ENCODE measurements at regions not wholly inside any gene's neighbourhood (a gene's known extent, or its start where the extent isn't known, plus 50 kb on each side); places are given as distances from the start of the nearest gene placed in this dataset.
"Not testable (repeated sequence)": the region's sequence is repeated elsewhere in the genome, so short reads cannot be mapped to it uniquely, and the experiment has no call there.

DNA sequence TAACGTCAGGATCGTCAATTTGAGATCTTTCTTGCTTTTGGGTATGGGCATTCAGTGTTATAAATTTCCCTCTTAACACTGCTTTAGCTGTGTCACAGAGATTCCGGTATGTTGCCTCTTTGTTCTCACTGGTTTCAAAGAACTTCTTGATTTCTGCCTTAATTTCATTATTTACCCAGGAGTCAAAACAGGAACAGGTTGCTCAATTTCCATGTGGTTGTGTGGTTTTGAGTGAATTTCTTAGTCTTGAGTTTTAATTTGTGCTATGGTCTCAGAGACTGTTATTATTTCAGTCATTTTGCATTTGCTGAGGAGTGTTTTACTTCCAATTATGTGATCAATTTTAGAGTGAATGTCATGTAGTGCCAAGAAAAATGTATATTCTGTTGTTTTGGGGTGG is 153.1 kb downstream of the PCDH17 start:
- no peak for DNase-seq

DNA sequence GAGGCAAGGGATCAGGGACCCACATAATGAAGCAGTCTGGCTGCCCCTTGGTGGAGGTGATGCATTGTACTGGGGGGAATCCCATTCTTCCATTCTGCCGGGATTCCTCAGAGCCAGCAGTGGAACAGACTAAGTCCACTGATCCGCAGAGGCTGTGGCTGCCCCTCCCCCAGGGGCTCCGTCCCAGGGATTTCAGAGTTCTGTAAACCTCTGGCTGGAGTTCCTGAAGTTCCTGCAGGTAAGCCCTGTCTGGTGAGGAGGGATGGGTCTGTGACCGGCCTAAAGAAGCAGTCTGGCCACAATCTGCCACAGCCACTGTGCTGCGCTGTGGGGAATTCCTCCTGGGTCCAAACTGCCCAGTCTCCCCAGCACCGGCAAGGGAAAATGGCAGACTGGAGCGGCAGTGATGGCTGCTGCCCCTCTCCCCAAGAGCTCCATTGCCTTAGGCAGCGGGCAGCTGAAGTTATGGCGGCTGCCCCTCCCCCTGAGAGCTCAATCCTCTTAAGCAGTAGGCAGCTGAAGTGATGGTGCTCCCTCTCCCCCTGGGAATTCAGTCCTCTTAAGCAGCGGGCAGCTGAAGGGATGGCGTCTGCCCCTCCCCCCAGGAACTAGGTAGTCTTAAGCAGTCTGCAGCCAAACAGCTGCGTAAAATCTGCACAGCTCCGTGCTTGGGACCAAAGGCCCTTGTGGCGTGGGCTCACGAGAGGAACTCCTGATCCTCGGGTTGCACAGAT is 155.7 kb downstream of the PCDH17 start:
- no peak for DNase-seq

DNA sequence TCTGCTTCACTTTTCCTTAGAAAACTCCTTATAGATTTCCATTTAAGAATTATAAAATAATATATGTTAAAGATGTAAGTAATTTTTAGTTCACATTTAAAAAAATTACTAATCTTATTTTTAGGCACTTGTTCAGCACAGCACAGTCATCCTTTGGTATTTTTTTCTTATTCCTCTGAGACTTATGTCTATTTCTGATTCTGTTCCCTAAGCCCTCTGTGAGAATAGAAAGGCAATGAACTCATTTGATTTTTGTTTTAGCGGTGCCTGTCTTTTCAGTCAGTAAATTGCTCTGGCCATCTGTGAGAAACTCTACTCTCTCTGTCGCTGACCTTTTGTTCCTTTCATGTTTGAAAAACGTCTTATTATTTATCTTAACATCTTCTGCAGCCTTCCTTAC is 168.1 kb downstream of the PCDH17 start:
- no peak for DNase-seq

DNA sequence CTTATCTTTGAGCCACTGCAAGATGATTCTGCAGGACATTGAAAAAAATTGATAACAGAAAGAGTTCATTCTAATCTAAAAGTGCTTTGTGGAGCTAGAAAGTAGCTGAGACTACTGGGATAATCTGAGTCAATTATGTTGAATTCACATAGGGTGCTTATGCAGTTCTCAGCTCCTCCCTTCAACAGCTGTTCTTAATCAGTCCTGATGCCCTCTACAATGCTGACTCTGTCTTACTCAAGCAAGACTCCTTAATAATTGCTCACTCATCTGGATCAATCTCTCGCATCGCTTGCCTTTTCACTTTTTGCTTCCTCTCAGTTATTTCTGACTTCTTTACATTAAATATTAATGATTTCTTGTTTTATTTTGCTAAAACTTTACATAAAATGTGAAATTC is 182.1 kb downstream of the PCDH17 start:
- no peak for DNase-seq

DNA sequence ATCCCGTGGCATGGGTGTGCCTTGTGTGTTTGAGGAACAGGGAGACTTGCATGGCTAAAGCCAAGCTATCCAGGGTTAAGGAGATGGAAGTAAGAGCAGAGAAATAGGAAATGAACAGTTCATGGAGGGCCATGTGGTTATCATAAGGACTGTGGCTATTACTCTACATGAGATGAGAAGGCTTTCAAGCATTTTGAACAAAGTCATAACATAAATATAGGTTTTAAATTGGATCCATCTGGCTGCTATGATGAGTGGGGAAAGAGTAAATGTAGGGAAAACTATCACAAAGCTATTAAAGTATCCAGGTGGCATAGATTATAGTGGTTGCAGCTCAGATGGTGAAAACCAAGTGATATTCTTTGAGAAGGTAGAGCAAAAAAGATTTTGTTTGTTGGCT is 184.1 kb downstream of the PCDH17 start:
- DNase-seq: no peak

DNA sequence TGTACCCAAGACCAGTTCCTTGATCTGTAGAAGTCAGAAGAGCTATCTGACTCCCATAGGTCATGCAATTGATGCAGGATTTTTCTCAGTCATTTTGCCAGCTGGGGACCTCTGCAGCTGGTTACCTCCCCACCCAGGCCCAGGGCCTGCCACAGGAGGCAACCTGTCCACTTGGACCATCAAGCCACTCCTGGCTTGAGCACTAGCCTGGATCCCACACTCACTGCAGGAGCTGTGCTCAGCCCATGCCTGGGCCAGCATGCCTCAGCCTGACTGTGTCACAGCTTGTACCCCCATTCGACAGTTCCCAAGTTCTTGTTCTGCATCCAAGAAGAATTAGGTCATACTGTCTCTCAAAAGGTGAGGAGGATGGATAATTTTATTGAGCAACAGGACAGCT is 189.4 kb downstream of the PCDH17 start:
- no peak for DNase-seq

DNA sequence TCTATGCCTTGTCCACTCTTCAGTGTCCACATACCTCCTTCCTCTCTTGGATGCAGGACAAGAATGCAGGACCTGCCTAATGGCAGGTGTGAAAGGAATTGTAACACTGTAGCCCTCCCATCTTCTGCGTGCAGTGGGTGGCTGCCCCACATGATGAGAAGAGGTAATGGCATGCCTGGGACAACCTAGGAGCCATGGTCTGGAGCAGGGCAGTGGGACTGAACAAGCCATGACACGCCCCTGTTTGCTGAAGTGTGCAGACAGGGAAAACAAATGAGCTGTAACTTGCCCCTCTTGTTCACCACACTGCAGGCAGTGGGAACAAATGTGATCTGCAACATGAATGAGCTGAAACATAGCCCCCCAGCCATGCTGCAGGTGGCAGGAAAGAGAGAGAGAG is 192.2 kb downstream of the PCDH17 start:
- no peak for DNase-seq

DNA sequence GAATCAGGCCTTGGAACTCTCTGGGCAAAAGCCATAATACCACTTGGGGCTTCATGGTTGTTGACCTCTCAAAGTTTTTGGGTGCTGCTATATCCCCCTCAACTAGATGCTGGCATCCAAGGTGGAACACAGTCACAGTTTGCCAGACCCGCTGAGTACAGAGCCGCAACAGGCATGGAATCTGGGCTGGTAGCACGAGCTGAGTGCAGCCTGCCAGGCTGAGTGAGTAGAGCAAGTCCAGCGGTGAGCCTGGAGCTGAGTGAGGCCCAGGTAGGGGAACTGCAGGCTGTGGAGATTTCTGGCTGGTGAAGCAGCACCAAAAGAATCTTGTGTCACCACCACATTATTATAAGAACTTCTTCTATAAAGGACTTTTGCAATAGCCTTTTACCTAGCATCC is 192.6 kb downstream of the PCDH17 start:
- no peak for DNase-seq

DNA sequence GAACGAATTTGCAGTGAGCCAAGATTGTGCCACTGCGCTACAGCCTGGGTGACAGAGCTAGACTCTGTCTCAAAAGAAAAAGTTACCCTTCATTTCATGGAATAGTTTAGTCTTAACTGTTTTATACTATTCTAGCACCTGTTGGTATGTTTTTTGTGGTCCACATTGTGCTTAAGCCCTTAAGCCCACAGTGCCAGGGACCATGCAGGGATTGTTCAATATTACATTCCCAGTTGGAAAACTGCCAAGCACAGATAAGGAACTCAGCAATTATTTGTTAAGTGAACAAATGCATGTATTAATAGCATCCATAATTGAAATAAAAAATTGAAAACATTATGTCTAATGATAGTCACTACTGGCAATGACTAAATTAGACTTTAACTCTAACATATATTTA is 193.5 kb downstream of the PCDH17 start:
- DNase-seq: no peak

DNA sequence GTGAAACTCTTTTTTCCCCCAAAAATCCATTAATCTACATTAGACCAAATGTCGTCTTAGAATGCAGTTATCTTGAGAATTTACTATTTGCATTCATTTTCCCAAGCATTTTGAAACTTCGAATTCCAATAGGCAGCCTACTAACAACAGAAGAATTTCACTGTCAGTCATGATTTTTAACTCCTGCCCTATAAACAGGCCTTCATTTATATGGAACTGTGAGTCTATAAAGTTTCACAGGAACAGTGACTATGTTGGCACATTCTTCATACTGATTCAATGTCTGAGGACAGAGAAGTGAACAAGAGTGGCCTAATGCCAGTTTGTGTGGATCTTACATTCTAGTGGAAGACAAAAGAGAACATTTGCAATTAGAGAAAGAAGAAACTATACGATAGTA is 198.0 kb downstream of the PCDH17 start:
- no peak for DNase-seq

DNA sequence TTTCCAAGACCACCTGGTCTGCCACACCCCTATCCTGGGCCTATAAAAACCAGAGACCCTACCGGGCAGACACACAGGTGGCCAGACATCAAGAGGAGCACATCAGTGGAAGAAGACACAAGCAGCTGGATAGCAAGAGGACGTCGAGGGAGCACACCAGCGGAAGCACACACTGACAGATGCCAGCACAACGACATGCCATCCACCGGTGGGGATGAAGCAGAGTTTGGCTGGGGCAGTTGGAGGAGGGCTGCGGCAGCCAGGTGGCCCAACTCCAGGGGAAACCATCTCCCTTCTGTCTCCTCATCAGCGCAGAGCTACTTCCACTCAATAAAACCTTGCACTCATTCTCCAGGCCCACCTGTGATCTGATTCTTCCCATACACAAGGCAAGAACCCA is 200.6 kb downstream of the PCDH17 start:
- DNase-seq: no peak

DNA sequence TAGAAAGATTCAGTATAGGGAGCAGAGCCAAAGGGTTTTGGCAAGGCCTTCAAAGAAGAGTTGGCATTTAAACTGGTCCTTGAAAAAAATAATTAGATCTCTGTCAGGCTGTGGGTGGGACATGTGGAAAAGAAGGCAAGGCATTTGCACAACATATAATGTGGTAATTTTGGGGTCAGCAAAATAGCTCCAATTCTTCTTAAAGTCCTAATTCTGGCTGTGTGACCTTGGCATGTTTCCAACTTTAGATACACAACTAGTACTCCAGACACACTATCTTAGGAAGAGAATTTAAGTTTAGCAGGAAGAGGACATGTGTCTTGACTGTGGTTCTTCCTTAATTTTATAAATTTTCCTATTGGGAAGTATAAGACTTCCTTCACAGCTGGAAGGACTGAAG is 206.3 kb downstream of the PCDH17 start:
- DNase-seq: no peak

DNA sequence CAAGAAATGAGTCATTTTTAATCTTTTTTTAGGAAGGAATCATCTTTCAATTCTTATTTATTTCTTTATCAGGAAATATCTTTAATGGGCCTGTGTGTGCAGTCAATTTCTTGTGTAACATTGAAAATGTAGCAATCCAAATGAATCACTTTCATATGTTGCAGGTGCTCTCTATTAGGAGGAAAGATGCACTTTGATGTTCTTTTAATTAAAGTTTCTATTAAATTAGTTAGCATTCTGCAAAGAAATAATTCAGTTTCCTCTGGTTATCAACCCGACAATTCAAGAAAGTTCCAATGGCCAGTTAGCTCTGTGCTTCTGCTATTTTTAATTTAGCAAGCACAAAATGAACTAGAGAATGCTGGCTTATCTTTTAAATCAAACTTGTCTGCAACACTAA is 212.0 kb downstream of the PCDH17 start:
- no peak for DNase-seq

DNA sequence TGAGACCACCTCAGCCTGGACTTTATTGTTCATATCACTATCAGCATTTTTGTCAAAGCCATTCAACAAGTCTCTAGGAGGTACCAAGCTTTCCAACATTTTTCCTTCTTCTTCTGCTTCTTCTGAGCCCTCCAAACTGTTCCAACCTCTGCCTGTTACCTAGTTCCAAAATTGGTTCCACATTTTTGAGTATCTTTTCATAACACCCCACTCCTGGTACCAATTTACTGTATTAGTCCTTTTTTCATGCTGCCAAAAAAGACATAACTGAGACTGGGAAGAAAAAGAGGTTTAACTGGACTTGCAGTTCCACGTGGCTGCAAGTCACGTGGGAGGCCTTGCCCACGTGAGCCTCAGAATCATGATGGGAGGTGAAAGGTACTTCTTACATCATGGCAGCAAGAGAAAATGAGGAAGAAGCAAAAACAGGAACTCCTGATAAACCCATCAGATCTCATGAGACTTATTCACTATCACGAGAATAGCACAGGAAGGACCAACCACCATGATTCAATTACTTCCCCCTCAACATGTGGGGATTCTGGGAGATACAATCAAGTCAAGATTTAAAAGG is 215.1 kb downstream of the PCDH17 start:
- DNase-seq: no peak

DNA sequence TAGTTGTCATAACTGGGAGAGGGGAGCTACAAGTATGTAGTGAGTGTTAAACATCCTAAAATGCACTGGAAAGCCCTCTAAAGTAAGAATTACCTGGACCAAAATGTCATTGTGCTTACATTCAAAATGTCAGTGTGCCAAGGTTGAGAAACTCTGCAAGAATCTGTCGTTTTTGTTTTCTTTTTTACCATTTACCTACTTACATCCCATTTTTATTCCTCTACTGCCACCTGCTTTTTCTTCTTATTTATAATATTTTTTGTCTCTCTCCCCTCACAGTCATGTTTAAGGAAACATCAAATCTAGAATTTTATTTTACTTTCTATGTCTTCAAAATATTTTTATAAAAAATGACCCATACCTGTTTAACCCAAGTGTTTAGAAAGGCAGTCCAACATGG is 226.4 kb downstream of the PCDH17 start:
- no peak for DNase-seq

DNA sequence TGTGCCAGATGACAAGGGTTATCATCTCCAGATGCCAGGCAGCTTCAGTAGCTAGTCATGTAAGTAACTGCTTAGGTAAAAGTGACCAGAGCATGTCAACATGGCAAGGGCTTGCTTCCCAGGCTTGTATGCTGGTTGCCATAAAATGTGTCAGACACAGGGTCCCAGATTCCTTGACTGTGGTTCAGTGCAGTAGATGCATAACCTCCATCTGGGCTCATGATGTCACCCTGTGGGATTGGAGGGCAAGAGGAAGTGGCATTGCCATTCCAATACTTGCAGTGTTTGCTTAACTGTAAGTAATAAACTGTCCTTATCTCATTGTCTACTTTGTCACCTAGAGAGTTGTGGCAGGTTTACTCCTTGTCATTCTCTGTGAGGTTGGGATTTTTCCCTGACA is 226.8 kb downstream of the PCDH17 start:
- DNase-seq: no peak

DNA sequence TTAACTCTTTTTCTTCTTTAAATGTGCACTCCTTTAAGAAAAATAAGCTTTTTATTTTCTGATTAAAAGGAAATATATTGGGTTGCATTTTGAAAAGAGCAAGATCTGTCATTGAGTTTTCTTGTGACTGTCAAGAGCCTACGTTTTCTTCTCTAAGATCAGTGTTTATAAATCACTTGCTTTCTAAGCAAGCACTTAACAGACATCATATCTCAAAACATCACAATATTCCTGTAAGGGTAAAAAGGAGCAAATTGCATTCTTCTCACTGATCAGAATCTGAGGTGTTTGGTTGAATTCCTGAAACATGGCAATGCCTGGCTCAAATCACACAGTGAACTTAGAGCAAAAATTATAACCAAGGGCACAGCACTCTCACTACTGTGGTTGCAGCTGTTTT is 231.3 kb downstream of the PCDH17 start:
- no peak for DNase-seq

DNA sequence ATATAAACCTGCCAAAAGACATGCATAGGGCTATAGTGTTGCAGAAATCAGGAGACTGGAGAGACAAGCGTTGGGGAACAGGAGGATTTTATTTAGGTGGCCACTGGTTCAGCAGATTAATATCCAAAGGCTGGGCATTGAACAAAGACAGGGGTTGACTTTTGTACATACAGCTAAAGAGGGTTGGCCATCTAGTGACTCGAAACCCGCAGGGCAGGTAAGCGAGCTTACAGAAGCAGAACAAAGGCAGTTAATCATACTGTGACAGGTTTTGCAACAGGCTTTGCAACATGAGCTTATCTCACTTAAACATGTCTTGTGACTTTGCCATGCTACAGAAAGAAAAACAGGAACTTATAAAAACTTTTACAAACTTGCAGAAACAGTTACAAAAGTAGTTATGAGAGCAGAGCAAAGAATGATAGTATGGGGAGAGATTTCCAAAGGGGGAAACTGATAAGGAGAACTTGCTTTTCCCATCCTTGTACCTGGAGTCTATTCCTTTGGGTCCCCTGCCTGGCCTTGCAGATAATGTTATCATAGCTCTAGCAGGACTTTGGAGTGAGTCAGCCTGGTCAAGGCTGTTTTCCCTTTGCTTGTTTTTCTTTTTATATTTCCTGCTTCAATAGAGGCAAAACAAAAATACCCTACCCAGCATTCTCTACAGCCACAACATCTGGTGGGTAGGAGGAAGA is 234.2 kb downstream of the PCDH17 start:
- DNase-seq: no peak

DNA sequence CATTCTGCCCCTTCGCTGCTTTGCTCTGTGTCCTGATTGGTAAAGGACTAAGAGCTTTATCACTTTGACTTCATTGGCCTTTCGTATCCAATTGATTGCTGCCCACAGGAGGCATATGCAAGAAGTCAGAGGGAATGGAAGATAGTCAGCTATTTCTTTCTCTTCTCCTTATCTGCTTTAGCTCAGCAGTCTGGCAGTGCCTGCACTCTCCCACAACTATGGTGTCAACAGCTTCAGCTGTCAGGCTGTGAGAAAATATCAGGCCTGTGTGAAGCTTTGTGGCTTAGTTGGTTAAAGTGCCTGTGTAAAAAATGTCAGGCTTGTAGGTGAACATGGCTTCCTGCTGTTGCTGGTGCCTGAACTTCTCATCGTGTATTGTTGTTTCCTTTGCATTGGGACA is 243.0 kb downstream of the PCDH17 start:
- DNase-seq: no peak

DNA sequence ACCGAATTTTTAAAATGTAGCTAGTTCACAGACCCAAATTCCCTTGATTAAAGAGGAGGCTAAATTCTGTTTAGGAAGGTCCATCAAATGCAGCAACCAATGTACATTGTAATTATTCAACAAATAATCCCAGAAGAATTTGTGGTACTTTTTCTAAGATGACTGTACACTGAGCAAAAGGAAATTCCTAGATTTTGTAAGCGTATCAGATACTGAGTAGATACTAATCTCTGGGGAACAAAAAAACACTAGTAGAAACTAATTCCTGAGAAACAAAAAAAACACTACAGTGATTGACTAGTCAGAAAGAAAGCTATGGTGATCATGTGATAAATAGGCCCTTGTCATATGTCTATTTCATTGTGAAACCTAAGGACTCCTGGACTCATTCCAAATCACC is 246.1 kb downstream of the PCDH17 start:
- no peak for DNase-seq

DNA sequence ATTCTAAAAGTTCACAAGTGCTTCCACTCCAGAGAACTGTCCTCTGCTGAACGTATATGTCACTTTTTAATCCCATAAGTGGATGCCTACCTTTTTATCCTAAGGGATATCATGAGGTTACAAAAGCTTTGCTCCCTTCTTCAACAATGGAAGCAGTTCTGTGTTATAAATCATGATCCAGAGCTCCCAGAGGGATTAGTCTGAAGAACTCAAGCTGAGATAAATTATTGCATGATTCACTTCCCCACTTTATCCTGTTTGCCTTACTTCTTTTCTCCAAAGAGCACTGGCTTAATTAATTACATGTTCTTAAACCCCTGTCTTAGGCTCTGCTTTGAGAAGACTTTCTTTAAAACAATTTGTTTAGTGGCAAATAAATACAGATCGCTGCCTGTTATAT is 246.7 kb downstream of the PCDH17 start:
- DNase-seq: no peak

DNA sequence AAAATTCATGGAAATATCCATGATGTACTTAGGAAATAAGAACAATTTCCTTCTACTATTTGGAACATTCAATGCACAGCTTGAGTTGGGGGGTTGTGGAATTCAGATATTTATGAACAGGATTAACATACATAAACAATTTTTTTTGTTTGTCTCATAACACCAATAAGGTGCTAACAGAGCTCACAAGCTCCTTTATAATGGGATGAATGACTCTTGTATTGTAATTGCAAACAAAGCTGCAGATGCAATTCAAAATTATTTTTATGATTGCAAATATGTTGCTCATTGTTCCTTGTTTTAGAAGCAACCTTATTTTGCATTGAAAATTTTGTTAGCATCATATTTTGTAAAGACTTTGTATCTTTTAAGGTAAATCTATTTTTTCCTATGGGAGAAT is 265.7 kb downstream of the PCDH17 start:
- no peak for DNase-seq

DNA sequence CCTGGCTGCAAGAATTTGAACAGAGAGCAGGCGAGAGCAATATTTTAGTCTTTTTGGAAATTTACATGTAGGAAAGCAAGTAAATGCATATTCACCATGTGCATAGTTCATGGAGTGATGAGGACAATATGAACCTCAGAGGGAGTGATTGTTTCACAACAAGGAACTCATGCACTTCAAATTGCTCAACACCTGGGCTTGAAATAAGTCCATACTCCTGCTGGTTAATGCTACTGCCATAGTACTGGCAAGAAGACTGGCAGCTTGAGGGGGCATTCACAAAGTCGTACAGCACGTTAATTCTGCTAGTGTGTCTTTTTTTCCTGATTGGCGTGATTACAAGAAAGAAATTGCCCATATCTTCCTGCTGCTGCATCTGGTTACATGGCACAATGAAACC is 267.6 kb downstream of the PCDH17 start:
- no peak for DNase-seq

DNA sequence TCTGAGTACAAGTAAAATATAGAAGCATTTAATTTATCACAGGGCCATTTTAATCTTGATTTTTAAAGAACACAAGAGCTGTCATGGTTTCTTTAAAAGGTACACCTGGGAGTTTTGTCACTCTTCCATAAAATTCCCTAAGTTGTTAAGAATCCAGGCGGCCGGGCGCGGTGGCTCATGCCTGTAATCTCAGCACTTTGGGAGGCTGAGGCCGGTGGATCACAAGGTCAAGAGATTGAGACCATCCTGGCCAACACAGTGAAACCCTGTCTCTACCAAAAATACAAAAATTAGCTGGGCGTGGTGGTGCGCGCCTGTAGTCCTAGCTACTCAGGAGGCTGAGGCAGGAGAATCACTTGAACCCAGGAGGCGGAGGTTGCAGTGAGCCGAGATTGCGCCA is 278.3 kb downstream of the PCDH17 start:
- DNase-seq: not testable (repeated sequence)

DNA sequence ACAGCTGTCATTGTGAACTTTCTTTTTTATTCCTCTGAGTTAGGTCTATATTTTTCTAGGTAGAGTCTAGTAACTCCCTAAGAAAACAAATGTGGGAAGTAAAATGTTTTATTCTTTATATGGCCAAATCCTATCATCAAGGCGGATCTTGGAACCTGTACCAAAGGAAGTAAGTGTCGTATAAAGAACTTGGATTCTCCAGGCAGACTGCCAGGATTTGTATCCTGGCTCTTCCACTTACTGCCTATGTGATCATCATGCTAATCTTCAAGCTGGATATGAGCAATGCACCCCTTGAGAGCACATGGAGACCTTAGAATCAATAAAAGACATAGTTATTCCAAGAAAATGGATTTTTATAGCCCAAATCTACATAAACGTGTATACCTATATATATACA is 286.5 kb downstream of the PCDH17 start:
- DNase-seq: no peak

All from NCI-H187 (cell line).